DLD1 (cell line): ENCODE measurements at regions not wholly inside any gene's neighbourhood (a gene's known extent, or its start where the extent isn't known, plus 50 kb on each side); places are given as distances from the start of the nearest gene placed in this dataset.

Experiments used
- in situ Hi-C: cut with HindIII; loops from 2 replicates; pipeline ENCODE4 v1.10.0; 2017; ENCODE audit warnings: low sequenced_read_pairs

- in situ Hi-C loops = no loop called here
Observed at GRCh38 chr1:199383793-199384192, 643.7 kb upstream of the NR5A2 start.

- in situ Hi-C loops = no loop called here
Observed at GRCh38 chr1:199394856-199395255, 632.7 kb upstream of the NR5A2 start.

GRCh38 chr1:199396456-199396855 lies 631.1 kb upstream of the NR5A2 start:
- in situ Hi-C loops = no loop called here

DNA sequence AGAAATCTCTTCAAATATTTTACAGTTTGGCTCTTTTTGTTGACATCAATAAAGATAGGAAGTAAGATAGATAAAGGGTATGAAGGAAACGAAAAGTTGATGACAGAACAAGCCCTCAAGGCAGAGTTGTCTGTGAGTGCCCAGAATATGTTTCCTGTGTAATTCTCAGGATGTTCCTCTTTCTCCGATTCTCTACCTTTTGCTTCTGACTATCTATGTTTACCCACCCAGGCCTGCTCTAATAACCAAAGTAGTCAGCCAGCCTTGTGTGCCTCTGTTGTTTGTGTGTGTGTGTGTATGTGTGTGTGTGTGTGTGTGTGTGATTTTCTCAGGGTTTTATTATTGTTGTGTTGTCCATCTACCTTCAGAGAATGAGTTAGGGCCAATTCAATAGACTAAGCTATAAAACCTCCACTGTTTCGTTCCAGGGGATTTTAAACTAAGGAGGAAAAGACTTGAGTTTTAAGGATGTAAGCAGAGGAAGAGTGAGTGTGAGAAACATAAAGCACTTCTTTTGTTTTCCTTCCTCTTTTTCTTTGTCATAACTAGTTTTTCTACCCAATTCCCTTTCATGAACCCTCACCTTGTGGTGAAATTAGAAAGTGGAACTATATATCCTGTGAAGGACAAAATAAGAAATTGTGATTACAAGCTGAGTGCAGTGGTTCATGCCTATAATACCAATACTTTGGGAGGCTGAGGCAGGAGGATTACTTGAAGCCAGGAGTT lies 627.4 kb upstream of the NR5A2 start:
- in situ Hi-C loops = no loop called here

GRCh38 chr1:199403531-199404116 lies 623.9 kb upstream of the NR5A2 start:
- in situ Hi-C loops = no loop called here

DNA sequence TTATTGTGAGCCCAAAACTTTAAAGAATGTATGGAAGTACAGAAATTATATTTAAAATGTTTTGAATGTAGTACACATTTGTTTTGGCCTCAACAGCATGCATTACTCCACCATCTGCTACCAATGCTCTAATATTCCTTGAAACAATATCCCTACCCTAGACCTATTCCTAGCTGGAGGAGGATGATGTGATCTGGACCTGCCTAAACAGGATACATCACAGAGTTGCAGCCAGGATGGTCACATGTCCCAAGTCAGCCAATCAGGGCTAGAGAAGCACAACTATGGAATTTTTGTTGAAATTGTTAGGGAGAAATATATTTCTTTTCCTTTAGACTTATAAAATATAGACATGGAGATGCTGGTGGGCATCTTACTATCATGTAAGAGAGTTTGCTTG lies 623.3 kb upstream of the NR5A2 start:
- in situ Hi-C loops = no loop called here

DNA sequence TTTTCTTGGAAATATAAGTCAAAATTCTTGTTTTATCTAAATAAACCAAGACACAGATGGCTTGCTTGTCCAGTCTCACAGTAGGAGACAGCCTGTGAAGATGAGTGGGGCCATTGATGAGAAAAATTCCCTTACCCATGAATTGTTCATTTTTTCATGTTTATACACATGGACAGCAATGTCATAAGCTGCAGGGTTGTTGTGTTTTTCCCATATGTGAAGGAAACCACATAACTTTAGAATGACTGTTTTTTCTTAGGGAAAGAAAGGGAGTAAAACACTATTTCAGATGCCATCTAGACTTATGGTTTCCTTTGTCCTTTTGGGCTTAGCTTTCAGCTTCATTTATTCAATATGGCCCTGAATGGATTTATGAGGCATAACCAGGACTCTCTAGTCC lies 622.5 kb upstream of the NR5A2 start:
- in situ Hi-C loops = no loop called here

DNA sequence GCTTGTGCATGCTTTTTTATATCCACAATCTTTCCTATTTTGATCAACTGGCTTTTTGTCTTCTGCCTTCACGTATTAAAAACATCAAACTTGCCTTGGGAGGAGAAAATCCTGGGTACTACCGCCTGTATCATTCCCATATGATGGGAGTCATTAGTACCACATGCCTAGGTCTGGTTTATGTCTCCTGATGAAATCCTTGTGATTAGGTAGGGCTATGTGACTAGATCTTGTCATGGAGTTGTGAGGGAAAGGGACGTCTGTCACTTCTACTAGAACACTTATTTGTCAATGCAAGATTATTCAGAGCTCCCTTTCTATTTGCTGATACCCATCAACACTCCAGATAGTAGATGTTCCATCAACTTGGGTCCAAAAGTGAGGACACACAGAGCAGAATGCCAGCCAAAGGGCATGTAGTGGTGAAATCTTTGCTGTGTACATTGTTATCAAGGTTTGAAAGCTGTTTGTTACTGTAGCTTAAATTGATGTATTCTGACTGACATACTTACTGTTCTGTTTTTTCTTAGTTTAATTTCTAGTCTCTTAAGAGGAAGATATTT lies 621.8 kb upstream of the NR5A2 start:
- in situ Hi-C loops = no loop called here

- in situ Hi-C loops = no loop called here
Observed at GRCh38 chr1:199410462-199410861, 617.0 kb upstream of the NR5A2 start.

DNA sequence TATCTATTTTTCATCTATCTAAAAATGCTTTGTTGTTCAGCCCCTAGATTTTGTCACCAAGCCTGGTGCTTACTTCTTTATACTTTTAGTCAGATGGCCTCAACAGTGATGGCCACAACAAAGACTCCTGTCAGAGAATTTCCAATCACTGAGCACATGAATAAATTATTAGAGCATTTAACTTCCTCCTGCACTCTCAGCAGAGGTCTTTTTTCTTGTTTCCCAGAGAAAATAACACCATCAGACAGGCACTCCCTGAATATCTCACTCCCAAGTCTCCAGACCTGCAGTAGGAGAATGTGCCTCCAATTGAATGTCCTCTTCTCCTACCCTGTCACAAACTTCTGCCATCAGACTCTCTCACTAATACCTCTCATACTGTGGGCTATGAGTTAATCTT lies 616.0 kb upstream of the NR5A2 start:
- in situ Hi-C loops = no loop called here

GRCh38 chr1:199422206-199422605 lies 605.3 kb upstream of the NR5A2 start:
- in situ Hi-C loops = no loop called here

DNA sequence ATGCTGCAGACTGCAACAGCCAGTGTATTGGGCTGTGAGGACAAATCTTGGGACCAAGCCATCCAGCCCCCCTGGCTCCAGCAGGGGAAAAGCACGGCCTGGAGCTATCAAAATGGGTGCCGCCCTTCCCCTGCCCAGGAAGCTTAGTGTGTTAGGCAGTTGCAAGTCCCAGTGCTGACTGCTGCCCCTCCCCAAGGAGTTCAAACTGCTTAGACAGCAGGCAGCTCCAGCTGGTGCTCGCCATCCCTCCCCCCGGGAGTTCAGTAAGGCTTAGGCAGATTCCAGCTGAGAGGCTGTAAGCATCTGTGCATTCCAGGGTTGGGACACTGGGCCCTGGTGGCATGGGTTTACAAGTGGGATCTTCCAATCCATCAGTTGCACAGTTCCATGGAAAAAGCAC lies 579.6 kb upstream of the NR5A2 start:
- in situ Hi-C loops = no loop called here

DNA sequence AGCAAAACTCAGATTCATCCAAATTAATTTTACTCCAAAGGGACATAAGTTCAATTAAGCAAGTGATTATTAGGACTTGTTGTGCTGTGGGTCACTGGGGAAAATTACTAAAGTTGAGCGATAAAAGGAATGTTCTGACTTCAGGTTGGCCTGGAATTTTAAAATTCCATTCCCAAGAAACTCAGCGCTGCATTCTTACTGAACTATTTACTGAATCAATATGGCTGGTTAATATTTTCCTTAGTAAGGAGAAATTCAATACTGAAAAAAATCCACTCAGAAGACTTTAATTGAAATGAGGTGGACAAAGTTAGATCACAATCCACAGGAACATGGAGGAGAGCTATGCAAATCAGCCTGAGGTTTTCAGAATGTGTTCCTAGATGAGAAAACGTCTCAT lies 578.9 kb upstream of the NR5A2 start:
- in situ Hi-C loops = no loop called here

DNA sequence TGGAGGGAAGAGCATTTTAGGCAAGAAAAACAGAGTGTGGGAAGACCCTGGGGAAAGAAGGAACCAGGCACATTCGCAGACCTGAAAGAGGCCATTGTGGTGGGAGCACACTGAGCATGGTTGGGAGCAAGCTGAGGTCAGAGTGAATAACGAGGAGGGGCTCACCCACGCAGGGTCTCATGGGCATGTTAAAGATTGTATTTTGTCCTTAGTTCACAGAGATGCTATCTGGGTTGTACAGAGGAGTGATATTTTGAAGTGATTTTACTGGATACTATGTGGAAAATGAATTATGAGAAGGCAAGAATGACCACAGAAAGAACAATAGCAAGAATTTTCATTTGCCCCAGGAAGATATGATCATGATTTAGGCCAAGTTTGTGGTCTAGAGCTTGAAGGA lies 578.3 kb upstream of the NR5A2 start:
- in situ Hi-C loops = no loop called here

- in situ Hi-C loops = no loop called here
Observed at GRCh38 chr1:199449681-199450080, 577.8 kb upstream of the NR5A2 start.

DNA sequence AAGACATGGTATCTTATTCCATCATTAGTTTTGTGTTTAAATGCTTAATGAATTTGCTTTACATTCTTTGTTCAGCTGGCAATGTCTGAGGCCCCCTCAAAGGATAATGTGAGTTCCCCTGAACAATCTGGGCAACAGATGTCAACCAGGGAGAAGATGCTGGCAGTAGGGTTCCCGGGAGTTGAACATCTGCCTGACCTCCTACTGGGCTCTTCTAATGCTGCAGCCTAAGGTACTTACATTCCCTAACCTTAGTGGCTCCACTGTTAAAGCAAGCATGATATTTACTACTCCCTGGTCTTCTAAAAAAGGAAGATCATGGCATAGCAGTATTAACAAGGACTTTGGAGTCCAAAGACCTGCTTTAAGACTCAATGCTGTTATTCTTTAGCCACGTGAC lies 574.9 kb upstream of the NR5A2 start:
- in situ Hi-C loops = no loop called here

- in situ Hi-C loops = no loop called here
Observed at GRCh38 chr1:199453723-199454122, 573.8 kb upstream of the NR5A2 start.

GRCh38 chr1:199460933-199461332 lies 566.6 kb upstream of the NR5A2 start:
- in situ Hi-C loops = no loop called here

- in situ Hi-C loops = no loop called here
Observed at GRCh38 chr1:199463521-199464127, 563.9 kb upstream of the NR5A2 start.

- in situ Hi-C loops = no loop called here
Observed at GRCh38 chr1:199466961-199467360, 560.5 kb upstream of the NR5A2 start.

DNA sequence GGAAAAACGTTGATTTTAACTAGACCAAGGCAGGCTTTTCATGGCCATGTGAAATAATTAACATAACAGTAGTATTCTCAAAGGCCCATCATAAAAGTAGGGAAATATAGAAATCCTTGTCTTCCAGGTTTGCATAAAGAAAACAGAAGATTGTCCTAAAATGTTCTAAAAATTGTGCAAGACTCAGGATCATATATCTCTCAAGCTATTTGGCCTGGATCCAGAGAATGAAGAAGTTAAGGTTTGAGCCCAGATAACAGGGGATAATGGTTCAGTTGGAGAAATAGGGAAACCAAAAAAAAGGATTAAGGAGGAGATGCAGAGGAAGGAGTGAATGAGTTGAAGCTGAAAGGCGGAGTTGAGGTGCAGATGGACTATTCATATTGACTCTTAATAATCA lies 555.5 kb upstream of the NR5A2 start:
- in situ Hi-C loops = no loop called here

- in situ Hi-C loops = no loop called here
Observed at GRCh38 chr1:199472978-199473377, 554.5 kb upstream of the NR5A2 start.
